Hepatic stellate cell (primary cell): ENCODE measurements at regions not wholly inside any gene's neighbourhood (a gene's known extent, or its start where the extent isn't known, plus 50 kb on each side); places are given as distances from the start of the nearest gene placed in this dataset.

Source experiments
- DNase-seq: peaks from one replicate; pipeline ENCODE4 v3.0.0; 2011; ENCODE audit warnings: low spot score

DNA sequence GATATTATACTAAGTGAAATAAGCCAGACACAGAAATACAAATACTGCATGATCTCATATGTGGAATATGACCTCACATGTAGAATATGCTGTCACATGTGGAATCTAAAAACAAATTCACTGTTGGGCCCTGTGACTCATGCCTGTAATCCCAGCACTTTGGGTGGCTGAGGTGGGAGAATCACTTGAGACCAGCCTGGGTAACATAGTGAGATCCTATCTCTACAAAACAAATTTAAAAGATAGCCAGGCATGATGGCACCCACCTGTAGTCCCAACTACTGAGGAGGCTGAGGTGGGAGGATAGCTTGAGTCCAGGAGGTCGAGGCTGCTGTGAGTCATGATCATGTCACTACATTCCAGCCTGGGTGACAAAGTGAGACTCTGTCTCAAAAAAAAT, 160.3 kb downstream of the PTEN start:
- no peak for DNase-seq

DNA sequence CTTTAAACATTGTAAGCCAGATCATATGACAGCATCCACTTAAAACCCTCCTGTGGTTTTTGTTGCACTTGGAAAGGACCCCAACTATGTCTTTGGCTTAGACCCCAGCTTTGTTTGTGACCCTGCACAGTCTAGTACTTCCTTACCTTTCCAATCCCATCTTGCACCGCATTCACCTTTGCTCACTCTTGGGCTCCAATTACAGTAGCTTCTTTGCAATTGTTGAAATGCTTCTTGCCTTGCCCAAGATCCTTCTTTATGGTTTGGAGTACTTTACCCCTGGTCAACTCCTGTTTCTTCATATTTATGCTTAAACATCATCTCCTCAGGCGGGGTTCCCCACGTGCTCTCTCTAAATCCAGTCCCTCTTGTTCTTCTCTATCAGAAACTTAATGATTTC, 162.6 kb downstream of the PTEN start:
- no peak for DNase-seq

DNA sequence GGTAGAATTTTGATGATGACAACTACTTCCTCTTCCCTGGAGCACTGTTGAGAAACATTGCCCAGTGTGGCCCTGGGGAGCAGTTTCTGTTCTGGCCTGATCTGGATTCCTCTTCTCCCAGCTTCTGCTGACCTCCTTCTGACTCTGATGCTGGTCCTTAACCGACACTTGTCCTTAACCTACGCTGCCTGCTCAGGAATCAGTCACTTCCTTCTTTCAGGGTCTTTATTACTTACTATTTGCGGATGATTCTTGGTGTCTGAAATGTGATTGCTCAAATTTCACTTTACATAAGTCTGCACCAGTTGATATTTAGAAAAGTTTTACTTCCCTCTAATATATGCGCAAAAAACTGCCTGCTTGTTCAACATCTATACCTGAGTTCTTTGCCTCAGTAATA, 164.1 kb downstream of the PTEN start:
- no peak for DNase-seq

DNA sequence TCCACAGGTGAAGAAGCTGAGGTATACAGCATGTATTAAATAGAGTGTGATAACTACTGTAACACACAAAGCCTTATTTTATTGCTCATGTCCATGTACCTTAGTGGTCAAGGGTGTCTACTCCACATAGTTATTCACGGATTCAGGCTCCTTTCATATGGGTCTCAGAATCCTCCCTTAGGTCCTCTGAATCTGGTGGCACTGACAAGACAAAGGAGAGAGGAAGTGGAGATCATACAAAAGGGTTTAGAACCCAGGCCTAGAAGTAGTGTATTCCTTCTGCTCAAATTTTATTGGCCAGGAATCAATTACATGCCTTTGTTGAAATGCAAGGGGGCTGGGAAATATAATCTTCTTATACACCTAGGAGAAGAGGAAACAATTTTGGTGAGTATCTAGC, 164.6 kb downstream of the PTEN start:
- no peak for DNase-seq

DNA sequence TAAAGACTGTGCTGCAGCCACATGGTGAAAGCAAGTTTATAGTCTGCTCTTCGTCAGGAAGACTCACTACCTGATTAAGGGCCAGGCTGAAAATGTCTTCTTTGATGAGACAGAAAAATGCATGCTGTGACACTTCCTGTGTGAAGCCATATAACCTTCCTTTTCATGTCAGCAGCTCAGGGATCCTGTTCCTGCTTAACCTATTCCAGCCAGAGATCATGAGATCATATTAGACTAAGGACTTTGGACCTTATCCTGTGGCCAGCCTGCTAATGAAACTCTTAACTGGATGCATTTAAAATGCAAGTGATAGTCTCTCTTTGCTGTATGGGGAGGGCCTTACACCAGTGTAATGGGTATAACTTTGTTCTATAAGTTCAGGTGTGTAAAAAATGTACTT, 165.2 kb downstream of the PTEN start:
- DNase-seq, result no peak

DNA sequence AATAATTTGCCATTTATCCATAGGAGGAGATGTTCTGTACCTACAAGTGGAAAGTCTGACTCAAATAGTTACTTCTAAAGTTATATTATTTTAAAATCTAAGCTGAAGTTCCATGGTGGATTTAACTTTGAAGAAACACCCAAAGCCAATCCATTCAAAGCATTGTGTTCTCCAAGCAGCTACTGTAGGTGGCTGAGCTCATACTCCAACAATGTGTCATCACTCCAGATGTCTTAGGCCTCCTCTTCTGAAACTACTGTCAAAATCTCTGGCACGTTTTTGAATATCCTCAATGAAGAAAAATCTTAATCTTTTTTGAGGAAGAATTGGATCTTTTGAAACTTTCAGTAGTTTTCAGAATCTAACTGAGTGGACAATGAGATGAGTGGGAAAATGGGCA, 169.1 kb downstream of the PTEN start:
- peak; percentile 45 for DNase-seq

DNA sequence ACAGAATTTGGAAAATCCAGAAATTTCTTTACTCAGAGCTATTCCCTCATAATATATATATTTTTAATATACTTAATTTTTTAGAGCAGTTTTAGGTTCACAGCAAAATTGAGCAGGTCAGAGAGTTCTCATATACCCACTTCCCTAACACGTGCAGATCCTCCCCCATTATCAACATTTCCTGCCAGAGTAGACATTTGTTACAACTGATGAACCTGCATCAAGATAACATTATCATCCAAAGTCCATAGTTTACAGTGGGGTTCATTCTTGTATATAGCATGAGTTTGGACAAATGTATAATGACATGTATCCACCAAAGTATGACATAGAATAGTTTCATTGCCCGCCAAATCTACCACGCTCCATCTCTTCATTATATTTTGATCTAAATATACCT, 170.0 kb downstream of the PTEN start:
- DNase-seq, result no peak

DNA sequence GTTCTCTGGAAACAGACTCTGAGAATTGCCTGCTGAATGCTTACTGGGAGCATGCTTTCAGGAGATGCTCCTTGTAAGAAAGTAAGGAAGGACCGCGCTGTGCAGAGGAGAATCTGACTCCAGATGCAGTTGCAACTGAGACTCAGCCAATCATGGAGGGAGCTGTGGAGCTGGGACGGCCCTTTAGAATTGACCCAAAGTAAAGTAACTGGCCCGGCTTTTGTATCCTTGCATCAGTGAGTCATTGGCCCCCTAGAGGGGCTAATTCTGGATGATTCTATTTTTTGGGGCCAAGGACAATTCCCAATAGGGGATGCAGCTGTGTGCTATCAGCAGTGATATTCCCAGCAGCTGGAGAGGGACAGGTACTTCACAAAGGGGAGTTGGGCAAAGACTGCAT, 170.4 kb downstream of the PTEN start:
- no peak for DNase-seq

DNA sequence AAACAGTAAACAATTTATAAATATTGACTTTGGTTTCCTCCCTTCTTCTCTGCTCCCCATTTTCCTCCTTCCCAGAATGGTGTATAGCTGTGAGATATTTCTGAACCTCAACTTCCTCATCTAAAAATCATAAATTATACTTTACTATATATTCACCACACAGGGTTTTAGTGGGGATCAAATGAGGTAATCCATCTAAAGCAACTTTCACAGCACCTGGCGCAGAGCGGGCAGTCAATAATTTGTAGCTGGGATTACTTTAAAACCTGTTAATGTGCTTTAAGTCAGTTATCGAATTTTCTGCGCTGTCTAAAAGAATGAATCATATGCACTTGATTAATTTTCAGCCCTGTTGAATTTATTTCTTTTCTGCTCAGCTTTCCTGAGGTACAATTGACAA, 172.7 kb downstream of the PTEN start:
- no peak for DNase-seq

DNA sequence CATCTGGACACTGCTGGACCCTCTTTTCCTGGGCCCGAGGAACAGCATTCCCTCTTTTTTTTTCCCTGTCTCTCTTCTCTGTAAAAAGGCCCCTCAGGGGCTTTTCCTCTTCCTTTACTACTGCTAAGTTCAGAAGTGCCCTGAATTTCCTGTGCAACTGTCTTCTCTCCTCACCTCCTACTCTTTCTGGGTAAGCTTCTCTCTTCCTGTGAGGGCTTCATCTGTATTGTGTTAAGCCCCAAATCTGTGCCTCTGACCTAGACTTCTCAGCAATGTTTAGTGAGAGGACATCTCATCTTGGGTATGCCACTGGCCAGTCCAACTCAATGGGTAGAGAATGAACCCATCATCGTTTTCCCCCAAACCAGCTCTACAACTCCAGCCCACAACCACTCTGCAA, 174.2 kb downstream of the PTEN start:
- no peak for DNase-seq

DNA sequence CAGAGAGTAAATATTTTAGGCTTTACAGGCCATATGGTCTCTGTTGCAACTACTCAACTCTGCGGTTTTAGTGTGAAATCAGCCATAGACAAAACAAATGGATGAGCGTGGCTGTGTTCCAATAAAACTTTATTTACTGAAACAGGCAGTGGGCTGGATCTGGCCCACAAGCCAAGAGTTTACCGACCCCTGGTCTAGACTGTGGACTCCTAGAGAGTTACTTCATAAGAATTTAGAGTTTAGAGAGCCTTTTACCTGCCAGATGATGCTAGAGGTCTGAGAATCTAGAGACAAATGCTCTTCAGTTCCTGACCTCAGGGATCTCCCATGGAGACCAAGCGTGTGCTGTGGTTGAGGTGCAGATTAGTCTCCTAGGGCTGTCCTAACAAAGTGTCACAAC, 174.8 kb downstream of the PTEN start:
- no peak for DNase-seq

DNA sequence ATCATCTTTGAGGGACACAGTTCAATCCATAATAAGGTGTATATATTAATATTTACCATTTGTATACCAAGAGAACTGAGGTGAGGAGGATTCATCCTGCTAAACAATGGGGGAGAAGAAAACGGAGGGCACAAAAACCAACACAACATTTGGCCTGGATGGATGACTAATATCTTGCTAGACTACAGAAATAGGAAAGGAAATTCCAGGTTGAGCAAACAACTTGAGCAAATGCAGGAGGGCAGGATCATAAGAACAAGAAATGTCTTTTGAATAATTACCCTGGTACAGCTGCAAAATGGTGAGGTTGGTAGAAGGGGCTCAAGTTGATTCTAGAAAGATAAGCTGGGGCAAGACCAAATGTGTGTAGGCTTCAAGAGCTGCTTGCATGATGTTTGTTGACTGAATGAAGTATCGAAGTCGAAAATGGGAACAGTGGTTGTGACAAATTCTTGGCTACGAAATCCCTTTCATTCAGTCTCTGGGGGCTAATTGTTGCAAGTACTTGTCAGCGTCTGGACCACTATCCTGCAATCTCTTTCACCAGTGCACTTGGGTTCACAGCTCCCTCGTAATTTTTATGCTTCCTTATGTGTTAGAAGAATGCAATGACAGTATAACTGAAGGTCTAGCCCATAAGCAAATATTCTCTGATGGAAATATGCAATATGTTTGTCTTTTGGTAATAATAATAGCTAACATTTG, 176.2 kb downstream of the PTEN start:
- DNase-seq, result no peak

DNA sequence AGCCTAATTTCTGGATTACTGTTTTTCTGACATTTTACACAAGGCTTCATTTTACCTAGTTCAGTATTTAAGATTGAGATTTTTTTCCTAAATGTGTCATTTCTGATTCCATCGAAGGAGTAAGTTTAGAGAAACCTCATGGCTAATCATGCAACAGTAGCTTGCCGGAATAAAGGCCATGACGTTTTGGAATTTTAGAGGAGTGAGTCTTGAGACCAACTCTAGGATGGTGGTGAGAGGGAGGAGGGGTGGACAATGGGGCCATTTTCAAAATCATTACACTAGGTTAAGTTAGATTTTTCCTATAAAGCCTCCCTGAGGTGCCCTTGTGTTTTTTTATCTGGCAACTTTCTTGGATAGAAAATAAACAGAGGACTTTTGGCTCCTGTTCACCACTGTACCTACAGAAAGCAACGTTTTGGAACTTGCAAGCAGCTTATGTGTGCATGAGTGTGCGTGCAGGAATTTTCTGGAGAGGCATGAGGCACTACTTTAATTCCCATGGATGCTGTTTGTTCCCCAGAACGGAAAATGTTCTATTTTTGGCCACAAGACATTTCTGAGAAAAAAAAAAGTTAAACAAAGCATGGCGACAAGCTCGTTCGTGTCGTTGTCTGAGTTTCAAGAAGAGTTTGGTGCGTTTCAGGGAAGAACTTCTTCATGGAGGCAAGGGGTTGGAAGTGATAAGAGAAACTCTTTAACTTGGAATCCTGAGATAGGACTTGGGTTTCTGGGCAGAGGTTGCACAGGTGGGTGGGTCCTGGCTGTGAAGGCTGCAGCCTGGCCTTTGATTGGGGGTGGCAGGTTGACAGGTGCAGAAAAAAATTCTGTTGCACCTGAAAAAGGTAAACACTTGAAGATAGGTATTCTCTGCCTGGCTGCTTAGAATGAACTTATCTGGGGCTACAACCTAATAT, 178.1 kb downstream of the PTEN start:
- peak; percentile 51 for DNase-seq

DNA sequence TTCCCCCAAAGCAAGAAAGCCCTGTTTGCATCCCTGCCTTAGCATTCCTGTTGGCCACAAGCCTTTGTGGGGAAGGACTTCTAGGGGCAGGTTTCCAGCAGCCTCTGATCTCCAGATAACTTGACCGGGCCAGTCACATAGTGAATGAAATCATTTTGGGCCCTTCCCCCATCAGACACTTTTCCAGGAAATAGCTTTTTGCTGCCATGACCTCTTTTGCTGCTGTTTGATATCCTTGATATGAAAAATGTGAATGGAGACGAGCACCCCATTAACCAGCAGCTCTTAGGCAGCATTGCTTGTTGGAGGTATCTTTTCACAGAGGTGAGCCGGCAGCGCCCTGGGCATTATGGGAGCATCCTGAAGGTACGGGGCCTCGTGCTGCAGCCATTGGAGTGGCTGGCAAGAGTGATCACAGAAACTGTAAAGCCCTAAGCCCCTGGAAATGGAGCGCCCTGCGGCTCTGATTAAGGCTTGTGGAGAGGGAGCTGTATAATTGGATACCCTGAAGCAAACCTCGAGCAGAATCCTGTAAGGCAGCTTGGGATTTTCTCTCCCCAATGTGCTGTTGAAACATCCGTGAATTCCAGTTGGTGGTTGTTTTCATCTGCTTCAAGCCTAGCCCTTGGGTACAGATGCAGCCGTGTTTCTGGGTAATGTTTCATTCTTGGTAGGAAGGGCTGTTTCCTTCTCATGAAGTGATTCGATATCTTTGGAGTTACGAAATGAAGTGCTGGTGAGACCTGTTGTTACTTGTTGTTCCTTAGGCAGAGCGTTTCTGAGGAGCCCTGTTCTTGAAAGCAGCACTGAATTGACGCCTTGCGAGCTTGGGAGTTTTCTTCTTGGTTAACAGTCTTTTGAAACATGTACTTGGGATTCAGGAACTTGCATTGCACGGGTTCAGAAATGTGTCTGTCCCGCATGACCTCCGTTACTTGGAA, 179.0 kb downstream of the PTEN start:
- no peak for DNase-seq

DNA sequence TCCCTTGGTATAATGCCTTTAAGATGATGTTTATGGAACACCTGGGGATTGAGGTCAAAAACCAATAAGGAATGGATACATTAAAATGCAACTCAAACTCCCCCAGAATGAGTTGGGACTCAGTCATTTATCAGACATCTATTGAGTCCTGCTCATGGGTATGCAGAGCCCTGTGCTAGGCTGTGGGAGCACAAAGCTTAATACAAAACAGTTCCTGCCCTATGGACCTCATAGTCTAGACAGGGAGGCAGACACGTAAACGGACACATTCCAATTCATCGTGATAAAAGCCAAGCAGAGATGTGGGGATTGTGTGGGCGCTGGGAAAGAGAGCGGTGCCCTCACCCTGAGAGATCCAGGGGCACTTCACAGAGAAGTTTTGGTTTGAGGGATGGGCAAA, 181.7 kb downstream of the PTEN start:
- DNase-seq, result no peak

DNA sequence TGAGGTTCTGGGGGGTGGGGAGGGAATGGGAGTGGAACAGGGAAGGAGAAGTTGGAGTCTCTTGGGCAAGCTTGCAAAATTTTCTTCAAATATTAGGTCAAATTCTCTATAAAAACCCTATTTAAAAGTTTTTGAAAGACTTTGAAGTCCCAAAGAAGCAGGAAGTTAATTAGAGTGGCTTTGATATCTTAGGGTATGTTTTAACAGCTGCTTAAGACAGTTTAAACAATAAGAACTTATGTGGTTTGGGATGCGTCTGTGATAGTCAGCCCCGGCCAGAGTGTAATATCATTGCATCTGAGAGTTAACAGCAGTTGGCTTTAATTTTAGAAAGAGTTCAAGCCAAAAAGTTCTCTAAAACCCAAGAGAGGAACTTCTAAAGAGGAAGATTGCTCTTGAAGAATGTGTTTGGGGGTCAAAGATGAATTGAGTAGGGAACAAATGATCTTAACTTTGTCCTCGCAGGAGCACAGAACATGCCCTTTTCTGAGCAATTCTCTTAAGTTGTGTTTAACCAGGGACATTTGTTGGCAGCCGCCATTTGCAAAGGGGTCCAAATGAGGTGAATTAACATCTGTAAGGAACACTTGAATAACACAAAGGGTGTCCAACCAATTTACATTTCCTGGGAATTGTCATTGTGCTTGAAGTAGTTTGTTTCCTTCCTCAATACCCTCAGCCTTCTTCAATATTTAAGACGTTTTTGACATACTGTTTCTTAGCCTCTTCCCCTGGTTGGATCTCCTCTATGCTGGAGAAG, 182.4 kb downstream of the PTEN start:
- no peak for DNase-seq

DNA sequence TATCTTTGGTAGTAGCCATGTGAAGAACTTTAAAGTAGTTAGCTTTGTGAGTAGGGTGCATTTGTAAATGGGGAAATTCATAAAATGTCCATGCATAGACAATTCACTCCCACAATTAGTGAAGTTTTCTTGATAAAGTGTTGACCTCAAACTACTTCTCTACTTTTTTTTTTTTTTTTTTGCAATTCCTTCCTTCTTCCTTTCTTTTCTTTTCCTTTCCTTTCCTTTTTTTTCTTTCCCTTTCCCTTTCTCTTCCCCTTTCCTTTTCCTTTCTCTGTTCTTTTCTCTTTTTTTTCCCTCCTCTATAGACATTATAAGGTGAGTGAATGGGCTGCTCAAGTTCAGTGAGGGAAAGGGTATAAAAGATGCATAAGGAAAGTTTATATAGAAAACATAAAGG, 184.2 kb downstream of the PTEN start:
- DNase-seq, result no peak

DNA sequence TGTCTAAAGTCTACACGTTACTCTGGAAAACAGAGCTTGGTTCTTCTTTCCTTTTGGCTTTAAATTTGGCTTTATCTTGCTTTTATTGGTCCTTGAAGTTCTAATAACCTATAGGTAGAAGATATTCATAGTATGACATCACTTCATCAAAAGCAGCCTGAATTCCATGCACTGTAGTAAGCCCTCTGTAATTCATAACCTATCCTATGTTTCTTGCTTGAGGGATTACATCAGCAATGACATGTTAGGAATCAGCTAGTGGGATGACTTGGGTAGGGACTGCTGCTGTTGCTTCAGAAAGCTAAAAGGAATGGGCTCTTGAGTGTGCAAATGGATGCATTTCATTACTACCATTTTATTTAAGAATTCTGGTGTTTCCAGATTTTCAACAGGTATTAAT, 184.9 kb downstream of the PTEN start:
- DNase-seq, result no peak

DNA sequence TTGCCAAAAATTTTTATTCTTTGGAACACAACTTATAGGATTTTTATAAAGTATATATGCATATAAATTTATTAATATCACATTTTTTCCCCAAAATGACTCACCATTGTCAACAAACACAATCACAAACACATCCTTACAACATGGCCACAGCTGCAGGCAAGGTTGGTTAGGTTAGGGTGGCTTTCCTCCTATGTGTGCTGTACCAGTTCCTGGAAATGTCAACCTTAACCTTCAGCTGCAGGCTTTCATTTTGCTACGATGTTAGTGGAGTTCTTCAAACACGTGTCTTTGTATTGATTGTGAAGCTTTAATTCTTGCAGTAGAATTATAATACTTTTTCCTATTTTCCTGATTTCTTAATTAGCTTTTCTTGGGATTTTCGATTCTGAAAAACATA, 185.8 kb downstream of the PTEN start:
- no peak for DNase-seq

DNA sequence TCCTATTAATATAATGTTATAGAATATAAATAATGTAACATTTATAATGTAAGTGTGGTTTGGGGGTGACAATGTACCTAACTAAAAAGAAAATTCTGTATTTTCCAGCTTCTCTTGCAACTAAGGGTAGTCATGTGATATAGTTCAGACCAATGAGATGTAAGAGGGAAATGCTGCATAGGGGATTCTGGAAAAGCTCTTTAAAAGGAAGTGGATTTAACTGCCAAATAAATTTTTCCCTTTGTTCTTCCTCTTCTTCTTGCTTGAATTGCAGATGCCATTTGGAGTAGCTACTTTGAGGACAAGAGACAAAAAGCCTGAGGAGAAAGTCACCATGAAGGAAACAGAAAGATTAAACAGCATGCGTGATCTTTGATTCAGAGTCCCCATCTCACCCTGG, 194.3 kb downstream of the PTEN start:
- no peak for DNase-seq

DNA sequence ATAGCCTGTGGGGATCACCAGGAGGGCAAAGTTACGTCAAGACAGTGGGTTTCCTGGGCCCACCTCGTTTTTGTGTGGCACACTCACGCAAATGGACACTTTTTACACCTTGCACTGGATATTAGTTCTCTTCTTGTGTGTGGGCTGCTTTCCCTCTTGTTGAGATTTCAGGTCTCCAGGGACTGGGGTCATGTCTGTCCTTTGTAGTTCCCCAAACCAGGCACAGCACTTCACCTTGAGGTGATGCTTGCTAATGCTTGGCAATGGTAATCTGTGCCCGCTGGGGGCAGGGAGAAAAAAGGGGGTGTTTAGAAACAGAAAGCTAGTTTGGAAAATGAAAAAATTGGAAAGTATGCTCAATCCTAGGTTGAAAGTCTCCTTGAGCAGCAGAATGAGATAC, 195.3 kb downstream of the PTEN start:
- DNase-seq, result no peak

DNA sequence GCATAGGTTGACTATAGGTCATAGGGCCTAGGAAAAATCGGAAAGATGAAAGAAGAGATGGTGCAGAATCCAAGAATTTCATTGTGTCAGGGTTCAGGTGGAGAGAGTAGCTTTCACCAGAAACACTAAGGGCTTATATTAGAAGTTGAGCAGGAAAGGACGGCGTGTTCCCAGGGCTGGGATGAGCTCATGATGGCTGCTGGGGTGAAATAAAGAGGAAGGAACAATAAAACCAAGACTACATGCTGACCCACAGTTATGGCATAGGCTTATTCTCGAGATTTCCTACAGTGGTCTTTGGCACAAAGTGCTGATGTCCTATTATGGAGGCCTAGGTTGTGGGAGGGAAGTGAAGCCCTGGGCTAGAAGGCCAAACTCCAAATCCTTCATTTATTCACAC, 195.8 kb downstream of the PTEN start:
- DNase-seq, result no peak
